ENCODE measurements at regions not wholly inside any gene's neighbourhood (a gene's known extent, or its start where the extent isn't known, plus 50 kb on each side); places are given as distances from the start of the nearest gene placed in this dataset.
A peak's percentile ranks its signal among the peaks of the same experiment; 100 is the strongest.
"Not testable (repeated sequence)": the region's sequence is repeated elsewhere in the genome, so short reads cannot be mapped to it uniquely, and the experiment has no call there.

DNA sequence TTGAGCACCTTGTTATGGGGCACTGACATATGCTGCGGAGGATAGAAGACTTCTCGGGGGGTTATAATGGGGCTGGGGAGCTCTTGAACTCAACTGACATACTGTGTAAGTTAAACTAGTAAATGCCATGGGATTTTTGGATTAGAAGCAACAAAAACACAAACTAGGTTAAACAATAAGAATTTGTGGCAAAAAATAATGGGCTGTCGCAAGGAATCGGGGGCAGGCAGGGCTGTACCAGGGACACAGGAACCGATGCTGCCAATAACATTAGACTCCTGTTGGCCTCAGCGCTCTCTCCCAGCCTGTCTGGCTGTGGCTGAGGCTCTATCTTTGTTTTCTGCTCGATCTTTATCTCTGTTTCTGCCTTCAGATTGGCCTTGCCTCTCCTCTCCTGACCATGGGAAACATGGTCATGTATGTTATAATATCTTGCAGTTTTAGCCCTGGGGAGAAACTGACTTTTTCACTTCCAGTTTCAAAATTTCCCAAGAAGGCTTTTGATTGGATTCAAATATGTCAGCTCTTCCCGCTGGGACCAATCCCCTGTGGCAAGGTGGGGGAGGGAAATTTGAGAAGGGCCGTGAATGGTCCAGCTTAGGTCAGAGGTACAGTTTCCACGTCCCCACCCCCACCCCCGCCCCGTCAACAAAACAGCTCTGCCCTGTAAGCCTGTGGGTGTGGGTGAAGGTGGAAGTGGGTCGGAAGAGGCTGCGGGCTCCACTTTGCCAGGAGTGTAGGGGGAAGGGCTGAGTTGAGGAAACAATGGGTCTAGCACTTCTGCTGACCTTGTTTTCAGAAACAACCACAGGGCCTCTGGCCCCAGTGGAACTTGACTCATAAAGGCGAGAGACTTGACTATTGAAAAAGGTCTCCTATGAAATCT, 161.1 kb upstream of the TBL1XR1 start:
- DNase-seq, result peak; percentile 73

DNA sequence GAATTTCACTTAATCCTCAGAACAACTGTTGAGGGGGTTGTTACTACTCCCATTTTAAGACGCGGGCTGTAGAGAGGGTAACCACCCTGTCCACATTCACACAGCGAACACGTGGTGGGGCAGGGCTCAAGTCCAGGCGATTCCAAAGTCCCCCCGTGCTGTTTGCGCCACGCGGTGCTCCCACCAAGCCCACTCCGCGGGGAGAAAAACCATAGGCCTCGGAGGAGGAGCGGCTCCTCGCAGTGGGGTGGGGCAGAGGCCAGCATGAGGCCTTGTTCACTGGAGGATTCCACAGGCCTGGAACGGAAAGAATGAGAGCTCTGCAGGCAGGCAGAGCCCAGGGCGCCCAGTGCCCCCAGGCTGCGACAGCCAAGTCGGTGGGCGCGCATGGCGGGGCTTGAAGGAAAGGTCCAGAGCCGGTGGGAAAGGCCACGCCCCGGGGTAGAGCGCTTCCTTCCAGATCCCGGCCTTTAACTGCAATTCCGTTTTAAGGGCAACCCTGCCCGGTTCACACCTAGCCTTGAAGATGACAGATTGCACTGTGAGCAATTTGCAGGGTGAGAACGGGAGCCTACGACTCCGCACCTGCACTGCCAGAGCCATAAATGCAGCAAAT, 161.8 kb upstream of the TBL1XR1 start:
- DNase-seq, result peak; percentile 35

DNA sequence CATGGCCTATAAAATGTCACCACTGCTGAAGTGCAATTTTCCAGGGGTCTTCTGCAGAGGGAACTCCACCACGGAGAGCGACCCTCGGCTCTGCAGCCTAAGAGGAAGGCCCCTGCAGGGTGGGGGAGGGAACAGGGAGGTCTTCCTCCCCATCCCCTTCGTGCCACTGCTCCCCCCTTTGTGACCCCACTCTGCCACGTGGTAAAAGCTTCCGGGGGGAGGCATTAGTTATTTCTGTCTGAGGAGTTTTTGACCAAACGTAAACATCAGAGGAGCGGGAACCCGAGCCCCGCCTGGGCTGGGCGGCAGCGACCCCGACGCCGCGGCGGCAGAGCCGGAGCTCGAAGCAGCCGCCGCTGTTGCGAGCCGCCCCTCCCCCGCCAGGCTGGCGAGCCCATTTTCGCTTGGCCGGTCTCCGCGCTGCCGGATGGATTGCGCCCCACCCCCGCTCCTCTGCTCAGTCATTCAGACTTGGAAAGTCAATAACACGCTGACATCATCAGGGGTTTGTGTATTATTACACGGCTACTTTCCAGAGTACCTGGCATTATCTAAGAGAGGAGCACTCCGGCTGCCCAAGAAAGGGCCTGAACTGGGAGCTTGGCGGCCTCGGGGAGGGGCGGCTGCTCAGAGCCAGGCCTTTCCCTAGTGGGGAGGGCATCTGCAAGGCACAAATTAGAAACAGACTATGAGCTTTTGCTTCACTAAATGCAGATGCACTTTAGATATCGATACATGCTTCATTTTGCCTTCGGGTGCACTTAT, 162.5 kb upstream of the TBL1XR1 start:
- DNase-seq, result peak; percentile 99

DNA sequence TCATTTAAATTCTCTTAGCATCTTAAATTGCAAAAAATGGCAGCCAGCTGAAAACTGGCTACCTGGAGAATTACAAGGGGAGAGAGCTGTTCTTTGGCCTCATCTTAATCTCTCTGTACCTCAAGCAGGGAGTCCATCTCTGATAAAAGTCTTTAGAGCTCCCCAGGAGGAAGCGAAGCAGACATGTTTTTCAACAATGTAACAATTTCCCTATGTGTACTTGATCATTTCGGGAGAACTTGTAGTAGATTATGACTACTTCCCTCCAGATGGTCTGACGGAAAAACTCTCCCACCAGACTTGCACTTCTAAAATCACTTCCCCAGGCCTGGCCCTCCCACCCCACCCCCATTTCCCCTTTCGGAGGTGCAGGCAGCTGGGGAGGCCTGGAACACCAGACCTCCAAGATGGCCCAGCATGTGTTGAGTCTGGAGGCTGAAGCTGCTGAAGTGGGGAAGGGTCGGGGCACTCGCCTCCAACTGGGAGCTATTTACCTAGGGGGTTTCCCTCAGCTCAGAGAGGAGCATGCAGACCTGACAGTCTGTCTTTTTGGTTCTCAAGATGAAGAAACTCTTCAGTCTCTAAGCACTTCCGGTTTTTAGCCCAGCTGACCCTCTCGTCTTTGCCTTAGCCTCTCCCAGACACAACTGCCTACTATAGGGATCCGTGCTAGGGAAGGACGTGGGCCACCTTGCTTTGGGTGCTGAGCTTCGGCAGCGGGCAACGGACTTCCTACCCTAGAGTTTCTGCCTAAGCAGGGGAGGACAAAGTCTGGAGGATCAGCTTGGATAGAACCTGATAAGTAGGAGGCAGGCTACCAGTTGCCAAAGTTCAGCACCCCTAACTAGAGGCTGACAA, 164.0 kb upstream of the TBL1XR1 start:
- no peak for DNase-seq

- DNase-seq, result no peak
Measured at GRCh38 chr3:177362626-177363025, 165.3 kb upstream of the TBL1XR1 start.

DNA sequence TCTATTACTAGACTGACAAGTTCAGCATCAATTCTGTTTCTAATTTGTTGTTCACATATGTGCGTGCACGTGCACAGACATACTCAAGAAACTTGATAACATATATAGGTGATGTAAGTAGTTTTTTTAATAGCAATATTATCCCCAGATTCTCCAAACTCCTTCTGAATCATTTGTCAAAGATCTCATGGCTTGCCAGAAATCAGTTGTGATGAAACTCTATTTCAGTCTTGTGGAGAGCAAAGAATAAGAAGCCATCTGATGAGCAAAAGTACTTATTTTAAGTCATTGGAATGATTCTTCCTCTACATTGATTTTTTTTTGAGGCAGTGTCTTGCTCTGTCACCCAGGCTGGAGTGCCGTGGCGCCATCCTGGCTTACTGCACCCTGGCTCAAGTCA, 167.0 kb upstream of the TBL1XR1 start:
- no peak for DNase-seq

DNA sequence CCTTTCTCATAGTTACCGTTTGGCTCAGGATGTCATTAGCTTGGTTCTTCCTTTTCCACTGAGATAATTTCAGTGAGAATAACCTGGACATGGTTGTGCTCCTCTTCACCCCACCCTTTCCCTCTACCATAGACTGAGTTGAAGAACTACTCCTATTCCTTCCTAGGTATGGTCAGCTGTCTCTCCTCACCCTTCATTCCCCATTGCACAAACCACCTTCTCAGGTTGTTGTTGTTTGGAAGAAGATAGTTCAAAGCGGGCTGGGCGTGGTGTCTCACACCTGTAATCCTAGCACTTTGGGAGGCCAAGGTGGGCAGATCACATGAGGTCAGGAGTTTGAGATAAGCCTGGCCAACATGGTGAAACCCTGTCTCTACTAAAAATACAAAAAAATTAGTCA, 168.0 kb upstream of the TBL1XR1 start:
- not testable (repeated sequence) for DNase-seq

DNA sequence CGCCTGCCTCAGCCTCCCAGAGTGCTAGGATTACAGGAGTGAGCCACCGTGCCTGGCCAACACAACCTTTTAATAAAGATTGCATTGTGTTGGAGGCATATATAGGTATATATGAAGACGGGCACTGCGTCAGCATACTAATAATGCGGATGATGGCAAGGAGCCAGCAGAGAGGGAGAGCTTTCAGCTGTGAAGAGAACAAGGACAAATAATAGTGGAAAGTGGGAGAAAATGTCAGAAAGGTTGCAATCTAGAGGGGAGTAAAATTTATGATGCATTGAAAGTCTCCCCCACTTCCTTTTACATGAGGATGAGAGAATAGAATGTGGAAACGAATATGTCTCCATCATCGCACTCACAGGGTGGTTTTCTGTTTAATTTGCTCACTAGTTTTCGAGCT, 170.5 kb upstream of the TBL1XR1 start:
- no peak for DNase-seq

- no peak for DNase-seq
Measured at GRCh38 chr3:177370246-177370822, 173.1 kb upstream of the TBL1XR1 start.

DNA sequence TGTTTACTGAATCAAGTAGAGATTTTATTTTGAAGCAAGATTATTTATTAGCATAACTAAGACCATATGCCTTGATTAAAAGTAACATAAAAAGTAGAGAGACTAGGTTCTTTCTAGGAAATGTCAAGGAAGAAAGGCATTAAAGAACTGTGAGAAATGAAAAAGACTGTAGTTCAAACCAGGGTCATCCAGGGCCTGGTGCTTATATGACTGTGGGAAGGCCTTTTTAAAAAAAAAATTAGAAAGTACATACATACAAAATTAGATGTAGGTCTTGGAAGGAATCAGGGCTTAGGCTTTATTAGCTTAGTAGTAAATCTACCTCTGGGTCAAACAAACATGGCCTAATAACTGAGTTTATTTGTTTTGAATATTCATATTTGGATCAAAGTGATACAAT, 173.9 kb upstream of the TBL1XR1 start:
- no peak for DNase-seq

- no peak for DNase-seq
Measured at GRCh38 chr3:177371888-177372287, 174.6 kb upstream of the TBL1XR1 start.

GRCh38 chr3:177374323-177374722, 177.0 kb upstream of the TBL1XR1 start:
- DNase-seq, result no peak

DNA sequence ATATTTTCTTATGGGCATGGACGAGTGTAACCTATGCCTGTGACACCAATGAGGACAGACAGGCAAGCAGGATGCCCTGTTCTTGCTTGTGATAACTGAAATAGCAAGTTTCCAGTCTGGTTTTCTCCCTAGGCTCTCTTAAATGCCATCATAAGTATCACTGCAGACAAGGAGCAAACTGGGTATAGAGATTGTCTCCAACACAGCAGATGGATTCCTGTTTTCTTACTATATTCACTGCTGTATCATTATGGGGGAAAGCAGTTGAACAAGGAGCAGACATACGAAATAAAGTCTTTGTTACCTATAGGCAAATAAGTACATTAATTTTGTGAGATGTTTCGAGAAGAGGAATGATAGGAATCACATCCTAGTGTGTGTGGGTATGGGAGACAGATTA, 178.0 kb upstream of the TBL1XR1 start:
- DNase-seq, result no peak

DNA sequence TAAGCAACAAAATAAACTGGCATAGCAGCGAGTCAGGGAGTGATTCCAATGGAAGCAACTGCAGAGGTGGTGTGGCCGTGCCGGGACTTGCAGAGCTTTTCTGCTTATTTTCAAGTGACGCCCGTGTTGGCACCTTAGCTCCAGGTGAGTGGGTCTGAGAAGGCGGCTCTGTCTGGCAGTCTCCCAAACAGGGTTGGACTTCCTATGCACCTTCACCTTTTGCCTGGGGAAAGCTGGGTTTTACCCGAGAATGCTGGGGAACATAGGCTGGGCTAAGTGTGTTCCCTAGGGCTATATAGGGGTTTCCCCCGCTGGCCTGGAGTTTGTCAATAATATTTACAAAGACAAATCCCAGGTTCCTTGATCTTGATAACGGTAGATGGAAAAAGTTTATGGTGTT, 179.9 kb upstream of the TBL1XR1 start:
- DNase-seq, result no peak

GRCh38 chr3:177378168-177378567, 180.9 kb upstream of the TBL1XR1 start:
- DNase-seq, result no peak

DNA sequence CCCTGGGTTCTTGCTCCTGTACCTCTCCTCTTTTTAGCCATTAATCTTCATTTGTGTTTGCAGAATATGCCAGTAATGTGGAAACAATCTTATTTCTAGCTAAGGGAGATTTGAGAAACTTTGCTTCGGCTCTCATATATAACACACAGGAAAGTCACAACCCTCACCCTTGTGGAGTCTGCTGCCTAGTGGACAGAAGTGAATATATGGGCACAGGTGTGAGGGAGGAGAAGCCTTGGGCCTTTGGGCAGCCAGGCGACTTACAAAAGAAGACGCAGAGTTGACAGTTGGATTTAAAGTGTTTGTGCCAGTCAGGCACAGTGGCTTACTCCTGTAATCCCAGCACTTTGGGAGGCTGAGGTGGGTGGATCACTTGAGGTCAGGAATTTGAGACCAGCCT, 181.8 kb upstream of the TBL1XR1 start:
- no peak for DNase-seq

GRCh38 chr3:177381070-177381469, 183.8 kb upstream of the TBL1XR1 start:
- DNase-seq, result no peak

GRCh38 chr3:177382944-177383343, 185.7 kb upstream of the TBL1XR1 start:
- no peak for DNase-seq

- no peak for DNase-seq
Measured at GRCh38 chr3:177385186-177385585, 187.9 kb upstream of the TBL1XR1 start.

GRCh38 chr3:177385831-177386301, 188.6 kb upstream of the TBL1XR1 start:
- peak; percentile 24 for DNase-seq

DNA sequence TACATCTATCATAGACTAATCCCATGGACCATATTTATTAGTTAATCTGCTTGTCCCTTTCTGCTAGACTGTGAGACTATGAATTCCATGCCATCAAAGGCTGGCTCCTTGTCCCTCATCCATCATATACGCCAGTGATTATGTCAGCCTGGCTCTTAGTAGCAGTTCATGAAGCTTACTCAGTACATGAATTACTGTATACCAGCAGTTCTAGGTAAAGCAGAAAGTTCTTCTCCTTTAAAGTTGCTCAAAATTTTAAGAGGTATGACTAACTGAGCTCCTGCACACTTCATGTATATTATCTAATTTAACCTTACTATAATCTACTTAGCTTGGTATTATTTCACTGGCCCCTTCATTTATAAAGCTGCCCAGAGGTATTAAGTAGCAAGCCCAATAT, 190.9 kb upstream of the TBL1XR1 start:
- no peak for DNase-seq

Data from fibroblast of skin of back (primary cell).